ENCODE measurements at regions not wholly inside any gene's neighbourhood (a gene's known extent, or its start where the extent isn't known, plus 50 kb on each side); places are given as distances from the start of the nearest gene placed in this dataset.

DNA sequence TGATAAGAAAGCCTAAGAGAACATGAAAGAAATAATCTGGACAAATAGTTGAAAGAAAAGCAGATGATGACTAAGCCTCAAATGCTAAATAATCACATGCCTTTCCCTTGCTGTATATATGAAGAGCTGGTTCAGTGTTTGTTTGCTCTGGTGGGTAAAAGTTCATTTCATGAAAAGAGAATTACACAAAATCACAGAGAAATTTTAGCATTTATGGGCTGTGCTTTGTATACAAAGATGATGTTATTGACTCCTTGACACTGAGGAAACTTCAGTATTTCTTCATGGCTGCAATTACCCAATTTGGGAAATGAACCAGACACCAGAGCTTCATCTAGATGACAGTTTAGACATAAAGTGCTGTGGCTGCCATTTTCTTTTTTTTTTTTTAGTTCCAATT, 527.2 kb downstream of the NR2F1-AS1 start:
- Mint-ChIP-seq H3K27me3 (ENCODE audit: insufficient read depth, low read depth, poor library complexity) (no peaks in the 10 kb centered on the region), H3K27ac (no peak overlapping the region), H3K4me1 (peaks cover 19% of the 10 kb centered on the region), H3K4me3 (no peak overlapping the region), H3K36me3 (ENCODE audit: low read depth) (peaks cover 11% of the 10 kb centered on the region), H3K9me3 (peaks cover 7% of the 10 kb centered on the region)
- Histone ChIP-seq H3K4me2 (no peak overlapping the region), H3K9me2 (ENCODE audit: insufficient read depth) (0 out of 2 replicates have a peak, but pooled peaks cover 4% of the 10 kb centered on the region), H3K27ac (ENCODE audit: low read depth) (no peak overlapping the region), H3F3A (replicated peaks; ENCODE audit: low read depth) (no peaks in the 10 kb centered on the region), H2AFZ (no peak overlapping the region), H3K36me3 (ENCODE audit: insufficient read depth) (no peaks in the 10 kb centered on the region), H3K4me3 (no peak overlapping the region), H3K4me1 (ENCODE audit: insufficient read depth) (peaks cover 22% of the 10 kb centered on the region), H4K20me1 (replicated peaks; ENCODE audit: insufficient read depth) (no peaks in the 10 kb centered on the region), H3K27me3 (ENCODE audit: insufficient read depth) (no peaks in the 10 kb centered on the region), H3K79me2 (replicated peaks; ENCODE audit: insufficient read depth) (no peaks in the 10 kb centered on the region)
- DNase-seq (ENCODE audit: low spot score) (no peak), ATAC-seq (no peak)
- TF ChIP-seq, protein P1, sequence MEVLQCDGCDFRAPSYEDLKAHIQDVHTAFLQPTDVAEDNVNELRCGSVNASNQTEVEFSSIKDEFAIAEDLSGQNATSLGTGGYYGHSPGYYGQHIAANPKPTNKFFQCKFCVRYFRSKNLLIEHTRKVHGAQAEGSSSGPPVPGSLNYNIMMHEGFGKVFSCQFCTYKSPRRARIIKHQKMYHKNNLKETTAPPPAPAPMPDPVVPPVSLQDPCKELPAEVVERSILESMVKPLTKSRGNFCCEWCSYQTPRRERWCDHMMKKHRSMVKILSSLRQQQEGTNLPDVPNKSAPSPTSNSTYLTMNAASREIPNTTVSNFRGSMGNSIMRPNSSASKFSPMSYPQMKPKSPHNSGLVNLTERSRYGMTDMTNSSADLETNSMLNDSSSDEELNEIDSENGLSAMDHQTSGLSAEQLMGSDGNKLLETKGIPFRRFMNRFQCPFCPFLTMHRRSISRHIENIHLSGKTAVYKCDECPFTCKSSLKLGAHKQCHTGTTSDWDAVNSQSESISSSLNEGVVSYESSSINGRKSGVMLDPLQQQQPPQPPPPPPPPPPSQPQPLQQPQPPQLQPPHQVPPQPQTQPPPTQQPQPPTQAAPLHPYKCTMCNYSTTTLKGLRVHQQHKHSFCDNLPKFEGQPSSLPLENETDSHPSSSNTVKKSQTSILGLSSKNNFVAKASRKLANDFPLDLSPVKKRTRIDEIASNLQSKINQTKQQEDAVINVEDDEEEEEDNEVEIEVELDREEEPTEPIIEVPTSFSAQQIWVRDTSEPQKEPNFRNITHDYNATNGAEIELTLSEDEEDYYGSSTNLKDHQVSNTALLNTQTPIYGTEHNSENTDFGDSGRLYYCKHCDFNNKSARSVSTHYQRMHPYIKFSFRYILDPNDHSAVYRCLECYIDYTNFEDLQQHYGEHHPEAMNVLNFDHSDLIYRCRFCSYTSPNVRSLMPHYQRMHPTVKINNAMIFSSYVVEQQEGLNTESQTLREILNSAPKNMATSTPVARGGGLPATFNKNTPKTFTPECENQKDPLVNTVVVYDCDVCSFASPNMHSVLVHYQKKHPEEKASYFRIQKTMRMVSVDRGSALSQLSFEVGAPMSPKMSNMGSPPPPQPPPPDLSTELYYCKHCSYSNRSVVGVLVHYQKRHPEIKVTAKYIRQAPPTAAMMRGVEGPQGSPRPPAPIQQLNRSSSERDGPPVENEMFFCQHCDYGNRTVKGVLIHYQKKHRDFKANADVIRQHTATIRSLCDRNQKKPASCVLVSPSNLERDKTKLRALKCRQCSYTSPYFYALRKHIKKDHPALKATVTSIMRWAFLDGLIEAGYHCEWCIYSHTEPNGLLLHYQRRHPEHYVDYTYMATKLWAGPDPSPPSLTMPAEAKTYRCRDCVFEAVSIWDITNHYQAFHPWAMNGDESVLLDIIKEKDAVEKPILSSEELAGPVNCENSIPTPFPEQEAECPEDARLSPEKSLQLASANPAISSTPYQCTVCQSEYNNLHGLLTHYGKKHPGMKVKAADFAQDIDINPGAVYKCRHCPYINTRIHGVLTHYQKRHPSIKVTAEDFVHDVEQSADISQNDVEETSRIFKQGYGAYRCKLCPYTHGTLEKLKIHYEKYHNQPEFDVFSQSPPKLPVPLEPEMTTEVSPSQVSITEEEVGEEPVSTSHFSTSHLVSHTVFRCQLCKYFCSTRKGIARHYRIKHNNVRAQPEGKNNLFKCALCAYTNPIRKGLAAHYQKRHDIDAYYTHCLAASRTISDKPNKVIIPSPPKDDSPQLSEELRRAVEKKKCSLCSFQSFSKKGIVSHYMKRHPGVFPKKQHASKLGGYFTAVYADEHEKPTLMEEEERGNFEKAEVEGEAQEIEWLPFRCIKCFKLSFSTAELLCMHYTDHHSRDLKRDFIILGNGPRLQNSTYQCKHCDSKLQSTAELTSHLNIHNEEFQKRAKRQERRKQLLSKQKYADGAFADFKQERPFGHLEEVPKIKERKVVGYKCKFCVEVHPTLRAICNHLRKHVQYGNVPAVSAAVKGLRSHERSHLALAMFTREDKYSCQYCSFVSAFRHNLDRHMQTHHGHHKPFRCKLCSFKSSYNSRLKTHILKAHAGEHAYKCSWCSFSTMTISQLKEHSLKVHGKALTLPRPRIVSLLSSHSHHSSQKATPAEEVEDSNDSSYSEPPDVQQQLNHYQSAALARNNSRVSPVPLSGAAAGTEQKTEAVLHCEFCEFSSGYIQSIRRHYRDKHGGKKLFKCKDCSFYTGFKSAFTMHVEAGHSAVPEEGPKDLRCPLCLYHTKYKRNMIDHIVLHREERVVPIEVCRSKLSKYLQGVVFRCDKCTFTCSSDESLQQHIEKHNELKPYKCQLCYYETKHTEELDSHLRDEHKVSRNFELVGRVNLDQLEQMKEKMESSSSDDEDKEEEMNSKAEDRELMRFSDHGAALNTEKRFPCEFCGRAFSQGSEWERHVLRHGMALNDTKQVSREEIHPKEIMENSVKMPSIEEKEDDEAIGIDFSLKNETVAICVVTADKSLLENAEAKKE (CRISPR knock-in tag; IDR thresholded peaks at IDR 0.05): no peak
- TF ChIP-seq CREB1 (CRISPR knock-in tag; IDR thresholded peaks at IDR 0.05; ENCODE audit: low read depth) (no peak), STAT1 (IDR thresholded peaks at IDR 0.05; ENCODE audit: unreplicated experiment) (no peak)
- TF ChIP-seq, protein P2, sequence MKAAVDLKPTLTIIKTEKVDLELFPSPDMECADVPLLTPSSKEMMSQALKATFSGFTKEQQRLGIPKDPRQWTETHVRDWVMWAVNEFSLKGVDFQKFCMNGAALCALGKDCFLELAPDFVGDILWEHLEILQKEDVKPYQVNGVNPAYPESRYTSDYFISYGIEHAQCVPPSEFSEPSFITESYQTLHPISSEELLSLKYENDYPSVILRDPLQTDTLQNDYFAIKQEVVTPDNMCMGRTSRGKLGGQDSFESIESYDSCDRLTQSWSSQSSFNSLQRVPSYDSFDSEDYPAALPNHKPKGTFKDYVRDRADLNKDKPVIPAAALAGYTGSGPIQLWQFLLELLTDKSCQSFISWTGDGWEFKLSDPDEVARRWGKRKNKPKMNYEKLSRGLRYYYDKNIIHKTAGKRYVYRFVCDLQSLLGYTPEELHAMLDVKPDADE (IDR thresholded peaks at IDR 0.05): no peak

DNA sequence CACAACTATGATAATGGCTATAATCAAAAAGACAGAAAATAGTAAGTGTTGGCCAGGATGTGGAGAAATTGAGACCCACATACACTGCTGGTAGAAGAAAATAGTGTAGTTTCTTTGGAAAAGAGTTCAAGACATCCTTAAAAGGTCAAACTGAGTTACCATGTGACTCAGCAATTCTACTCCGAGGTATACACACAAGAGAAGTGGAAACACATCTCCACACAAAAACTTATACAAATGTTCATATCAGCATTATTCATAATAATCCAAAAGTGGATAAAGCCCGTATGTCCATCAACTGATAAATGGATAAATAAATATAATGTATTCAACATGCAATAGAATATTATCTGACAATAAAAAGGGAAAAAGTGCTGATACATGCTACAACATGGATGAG, 532.2 kb downstream of the NR2F1-AS1 start:
- Histone ChIP-seq H3K4me3 (no peak overlapping the region), H3F3A (replicated peaks; ENCODE audit: low read depth) (no peaks in the 10 kb centered on the region), H3K79me2 (replicated peaks; ENCODE audit: insufficient read depth) (no peaks in the 10 kb centered on the region), H3K27ac (ENCODE audit: low read depth) (no peak overlapping the region), H4K20me1 (replicated peaks; ENCODE audit: insufficient read depth) (no peaks in the 10 kb centered on the region), H3K27me3 (ENCODE audit: insufficient read depth) (no peaks in the 10 kb centered on the region), H3K4me1 (ENCODE audit: insufficient read depth) (no peaks in the 10 kb centered on the region), H2AFZ (no peak overlapping the region), H3K9me2 (ENCODE audit: insufficient read depth) (no peaks in the 10 kb centered on the region), H3K4me2 (no peak overlapping the region), H3K36me3 (ENCODE audit: insufficient read depth) (no peaks in the 10 kb centered on the region)
- H3K9me3 Mint-ChIP-seq: no peaks in the 10 kb centered on the region
- H3K27ac Mint-ChIP-seq: peak overlapping the region; percentile 62; the same call in 1 of the 2 replicates
- no peak overlapping the region for H3K4me3 Mint-ChIP-seq
- no peak for ATAC-seq
- DNase-seq (ENCODE audit: low spot score): no peak
- no peaks in the 10 kb centered on the region for H3K27me3 Mint-ChIP-seq (ENCODE audit: insufficient read depth, low read depth, poor library complexity)
- no peaks in the 10 kb centered on the region for H3K36me3 Mint-ChIP-seq (ENCODE audit: low read depth)
- H3K4me1 Mint-ChIP-seq: no peaks in the 10 kb centered on the region
- TF ChIP-seq, protein P1 (CRISPR knock-in tag; IDR thresholded peaks at IDR 0.05): no peak
- TF ChIP-seq EZH2 (IDR thresholded peaks at IDR 0.05; ENCODE audit: low read depth, unreplicated experiment) (no peak), ZNF114 (CRISPR knock-in tag; IDR thresholded peaks at IDR 0.05) (no peak)

Measured in GM23338 (cell line).